HG03066 (cell line): ENCODE measurements at regions not wholly inside any gene's neighbourhood (a gene's known extent, or its start where the extent isn't known, plus 50 kb on each side); places are given as distances from the start of the nearest gene placed in this dataset.
"Not testable (repeated sequence)": the region's sequence is repeated elsewhere in the genome, so short reads cannot be mapped to it uniquely, and the experiment has no call there.

ENCODE experiments used
- ATAC-seq: cut with Tn5 transposase; IDR thresholded peaks from one replicate; pipeline ENCODE4 v1.9.1; 2021; ENCODE audit warnings: low read depth; ENCODE audit not compliant: unreplicated experiment

- peak; percentile 87 for ATAC-seq
These were observed 68.8 kb downstream of the UTRN start for GRCh38 chr6:144353871-144354314.

- no peak for ATAC-seq
These were observed 74.6 kb downstream of the UTRN start for GRCh38 chr6:144359783-144360182.

GRCh38 chr6:144360401-144360800, 75.3 kb downstream of the UTRN start:
- ATAC-seq = no peak

GRCh38 chr6:144361016-144361415, 75.9 kb downstream of the UTRN start:
- no peak for ATAC-seq

- no peak for ATAC-seq
These were observed 77.2 kb downstream of the UTRN start for GRCh38 chr6:144362042-144363018.

- no peak for ATAC-seq
These were observed 79.1 kb downstream of the UTRN start for GRCh38 chr6:144364208-144364720.

GRCh38 chr6:144364782-144365181, 79.6 kb downstream of the UTRN start:
- no peak for ATAC-seq

GRCh38 chr6:144365271-144365670, 80.1 kb downstream of the UTRN start:
- ATAC-seq = no peak

GRCh38 chr6:144369696-144370095, 84.6 kb downstream of the UTRN start:
- not testable (repeated sequence) for ATAC-seq

GRCh38 chr6:144372116-144372515, 87.0 kb downstream of the UTRN start:
- ATAC-seq = no peak

GRCh38 chr6:144372611-144373594, 87.8 kb downstream of the UTRN start:
- ATAC-seq = no peak

GRCh38 chr6:144374525-144374924, 89.4 kb downstream of the UTRN start:
- not testable (repeated sequence) for ATAC-seq

GRCh38 chr6:144377586-144378210, 92.6 kb downstream of the UTRN start:
- ATAC-seq = no peak

GRCh38 chr6:144378437-144378836, 93.3 kb downstream of the UTRN start:
- ATAC-seq = no peak

GRCh38 chr6:144379356-144379755, 94.2 kb downstream of the UTRN start:
- no peak for ATAC-seq

- not testable (repeated sequence) for ATAC-seq
These were observed 96.4 kb downstream of the UTRN start for GRCh38 chr6:144381499-144381898.

- ATAC-seq = no peak
These were observed 98.2 kb downstream of the UTRN start for GRCh38 chr6:144383336-144383735.

GRCh38 chr6:144384427-144384826, 99.3 kb downstream of the UTRN start:
- no peak for ATAC-seq

- ATAC-seq = not testable (repeated sequence)
These were observed 104.3 kb downstream of the UTRN start for GRCh38 chr6:144389474-144389873.

GRCh38 chr6:144390202-144390601, 105.1 kb downstream of the UTRN start:
- ATAC-seq = no peak
